HepG2 (cell line): ENCODE measurements at regions not wholly inside any gene's neighbourhood (a gene's known extent, or its start where the extent isn't known, plus 50 kb on each side); places are given as distances from the start of the nearest gene placed in this dataset.

ENCODE experiments used
- ATAC-seq: fragments of 200-7000 bp; cut with Tn5 transposase; 3 replicates; pipeline ENCODE4 v1.9.1; 2020; ENCODE audit warnings: mild to moderate bottlenecking, moderate library complexity
- BruUV-seq: library from RNA; stranded (reverse); fragments of 400-500 nt; replicated peaks from 2 replicates; lab custom pipeline; 2021; lab: Mats Ljungman, UMichigan
- CTCF ChIA-PET: fragments of 300-600 bp; formaldehyde crosslinking; extraction: SDS; loops from one replicate; lab custom pipeline; 2021; ENCODE audit warnings: low total read pairs, inconsistent platforms, low intra/inter-chr PET ratio; lab: Yijun Ruan, JAX
- POLR2A ChIA-PET: fragments of 350-600 bp; sonication (Branson Sonifier 250); formaldehyde crosslinking; loops from one replicate; lab custom pipeline; 2020; ENCODE audit warnings: antibody characterized with exemption, inconsistent platforms; lab: Yijun Ruan, JAX
- DNase-seq: peaks from one replicate; pipeline ENCODE4 v3.0.0-alpha.2; 2015; ENCODE audit warnings: low spot score
- FAIRE-seq: peaks from 3 replicates; lab custom pipeline; 2011; peaks lifted over from hg19 to GRCh38; lab: Jason Lieb, UNC
- H2AFZ ChIP-seq: one replicate; pipeline ENCODE4 v1.6.1; 2011; ENCODE audit warnings: low read length, inconsistent platforms
- H3K27ac ChIP-seq: fragments of 300-600 bp; 3 replicates; pipeline ENCODE4 v1.8.0; 2011; ENCODE audit warnings: mixed run types, mild to moderate bottlenecking, mixed read lengths, low read length, inconsistent platforms; ENCODE audit not compliant: insufficient read depth; ENCODE audit errors: extremely low read length
- H3K27me3 ChIP-seq, 2 experiments: fragments of 200-600 bp in 1 of 2; 2 replicates in 1 of 2; 3 replicates in 1 of 2; pipeline versions ENCODE4 v1.6.0 to v1.8.0; 2011; ENCODE audit warnings: low read length in 2 of 2, mild to moderate bottlenecking in 2 of 2, moderate library complexity in 2 of 2, inconsistent platforms in 1 of 2; ENCODE audit not compliant: insufficient read depth in 2 of 2, control insufficient read depth in 1 of 2
- H3K36me3 ChIP-seq, 2 experiments: fragments of 200-600 bp in 1 of 2; replicated peaks in 1 of 2; 2 replicates in 1 of 2; 3 replicates in 1 of 2; pipeline versions ENCODE4 v1.5.1 to v1.8.0; 2011; ENCODE audit warnings: low read length in 2 of 2, inconsistent platforms in 1 of 2; ENCODE audit not compliant: insufficient read depth in 2 of 2, control insufficient read depth in 1 of 2
- H3K4me1 ChIP-seq: 2 replicates; pipeline ENCODE4 v1.5.1; 2012; ENCODE audit warnings: low read length, inconsistent platforms; ENCODE audit not compliant: insufficient read depth
- H3K4me2 ChIP-seq: 2 replicates; pipeline ENCODE4 v1.6.0; 2011; ENCODE audit warnings: low read depth, low read length, inconsistent platforms
- H3K4me3 ChIP-seq, 3 experiments: fragments of 200-600 bp in 1 of 3; sonication (generic), shearing (Covaris generic) in 1 of 3; replicated peaks in 1 of 3; 2 replicates each; pipeline ENCODE4 v1.5.1; 2011 to 2016; ENCODE audit warnings: low read length in 3 of 3, inconsistent platforms in 2 of 3, low read depth in 2 of 3, mild to moderate bottlenecking in 2 of 3, control low read depth in 1 of 3, mixed read lengths in 1 of 3; ENCODE audit not compliant: insufficient read depth in 1 of 3
- H3K79me2 ChIP-seq: one replicate; pipeline ENCODE4 v1.6.1; 2011; ENCODE audit warnings: low read length, inconsistent platforms; ENCODE audit not compliant: insufficient read depth
- H3K9ac ChIP-seq: 2 replicates; pipeline ENCODE4 v1.6.0; 2011; ENCODE audit warnings: mild to moderate bottlenecking, low read depth, low read length, inconsistent platforms; ENCODE audit not compliant: insufficient read depth
- H3K9me3 ChIP-seq: 2 replicates; pipeline ENCODE4 v1.5.1; 2012; ENCODE audit warnings: mild to moderate bottlenecking, low read length
- H4K20me1 ChIP-seq: 2 replicates; pipeline ENCODE4 v1.6.0; 2011; ENCODE audit warnings: inconsistent platforms, mild to moderate bottlenecking, low read length, moderate library complexity; ENCODE audit not compliant: insufficient read depth
- HNF1B ChIP-seq: sonication (generic); formaldehyde crosslinking; IDR thresholded peaks from 2 replicates; pipeline ENCODE4 v1.5.1; 2020; ENCODE audit warnings: mild to moderate bottlenecking, moderate library complexity, missing genetic modification reagents
- HNRNPL ChIP-seq: fragments of 200-400 bp; formaldehyde crosslinking; IDR thresholded peaks from 2 replicates; pipeline ENCODE4 v1.6.1; 2017; ENCODE audit warnings: mild to moderate bottlenecking, low read depth, low read length
- KAT2B ChIP-seq: fragments of 150-350 bp; IDR thresholded peaks from 2 replicates; pipeline ENCODE4 v1.6.1; 2014; ENCODE audit warnings: low read depth, low read length, borderline replicate concordance
- MAFK ChIP-seq, 2 experiments: IDR thresholded peaks in 1 of 2; conservative IDR thresholded peaks in 1 of 2; 2 replicates each; pipeline ENCODE4 v1.6.1; 2011; ENCODE audit warnings: improper control_type of control experiment in 2 of 2, low read length in 2 of 2
- ZNF142 ChIP-seq: sonication (generic); formaldehyde crosslinking; IDR thresholded peaks from 2 replicates; pipeline ENCODE4 v1.4.0; 2020; ENCODE audit warnings: missing genetic modification reagents
- ZNF3 ChIP-seq: IDR thresholded peaks from 2 replicates; pipeline ENCODE4 v1.7.0; 2017; ENCODE audit warnings: inconsistent platforms
- ZNF558 ChIP-seq: sonication (generic); formaldehyde crosslinking; IDR thresholded peaks from 2 replicates; pipeline ENCODE4 v1.9.0; 2022; ENCODE audit warnings: mild to moderate bottlenecking, missing genetic modification reagents, borderline replicate concordance
- ZUFSP ChIP-seq: sonication (generic); formaldehyde crosslinking; IDR thresholded peaks from 2 replicates; pipeline ENCODE4 v1.9.0; 2021; ENCODE audit warnings: missing genetic modification reagents, mild to moderate bottlenecking, borderline replicate concordance
- WGBS: methylation state at CpG from one replicate; pipeline ENCODE4 v1.1.6; 2017; ENCODE audit warnings: low lambda C conversion rate; 5-methylcytosine and 5-hydroxymethylcytosine counted together
- in situ Hi-C: cut with HindIII; loops from 2 replicates; pipeline ENCODE4 v1.10.0; 2017; ENCODE audit warnings: low pct_unique_long_range_greater_than_20kb; ENCODE audit not compliant: extremely low pct_ligation_motif_present
- intact Hi-C: fragments of 100-400 bp; cut with micrococcal nuclease; formaldehyde crosslinking; loops from one replicate; pipeline ENCODE4 v1.10.0; 2022; ENCODE audit not compliant: unreplicated experiment

GRCh38 chr3:111373861-111374260, 168.1 kb upstream of the CD96 start:
- Histone ChIP-seq H3K27me3 (no peaks in the 10 kb centered on the region), H3K9ac (no peak overlapping the region), H2AFZ (no peak overlapping the region), H3K9me3 (peaks cover 13% of the 10 kb centered on the region), H4K20me1 (no peaks in the 10 kb centered on the region), H3K4me3 (no peak overlapping the region), H3K4me2 (no peak overlapping the region), H3K27ac (no peak overlapping the region), H3K79me2 (no peaks in the 10 kb centered on the region), H3K4me1 (no peaks in the 10 kb centered on the region), H3K36me3 (no peaks in the 10 kb centered on the region)
- TF ChIP-seq ZNF558 (no peak), HNRNPL (no peak), MAFK (conservative IDR thresholded peaks at IDR 0.05 in 1 of 2, IDR thresholded peaks at IDR 0.05 in 1 of 2; ENCODE audit: low read length in 2 of 2) (no peak), KAT2B (no peak), ZNF3 (CRISPR knock-in tag) (no peak)
- POLR2A ChIA-PET = no interaction called here
- no TSS peak for BruUV-seq
- no peak for DNase-seq
- in situ Hi-C loops = no loop called here
- intact Hi-C loops = no loop called here
- no peak for FAIRE-seq
- ATAC-seq = no peak
- CTCF ChIA-PET = no interaction called here

GRCh38 chr3:111385971-111386495, 156.0 kb upstream of the CD96 start:
- H3K27ac ChIP-seq = no peak overlapping the region
- no peak for FAIRE-seq
- CTCF ChIA-PET = no interaction called here
- H3K9me3 ChIP-seq = no peaks in the 10 kb centered on the region
- H3K4me1 ChIP-seq = no peaks in the 10 kb centered on the region
- no peaks in the 10 kb centered on the region for H3K36me3 ChIP-seq
- in situ Hi-C loops = no loop called here
- H3K79me2 ChIP-seq = no peaks in the 10 kb centered on the region
- intact Hi-C loops = no loop called here
- WGBS = 9% methylated on average over 4 of the region's 4 CpGs
- no peaks in the 10 kb centered on the region for H4K20me1 ChIP-seq
- H3K27me3 ChIP-seq = no peaks in the 10 kb centered on the region; a peak in 1 of 5 replicates
- POLR2A ChIA-PET = no interaction called here
- H3K9ac ChIP-seq = no peak overlapping the region
- H3K4me3 ChIP-seq = no peak overlapping the region
- H3K4me2 ChIP-seq = no peak overlapping the region
- no TSS peak for BruUV-seq
- ATAC-seq = no peak
- no peak overlapping the region for H2AFZ ChIP-seq
- no peak for DNase-seq
- no peak for TF ChIP-seq HNF1B (CRISPR knock-in tag)
- no peak for TF ChIP-seq ZNF142 (CRISPR knock-in tag)
- TF ChIP-seq ZUFSP (CRISPR knock-in tag) = no peak
